Endothelial cell of umbilical vein (primary cell): ENCODE measurements at regions not wholly inside any gene's neighbourhood (a gene's known extent, or its start where the extent isn't known, plus 50 kb on each side); places are given as distances from the start of the nearest gene placed in this dataset. TPM values are rescaled to one million over a fixed set of nuclear protein-coding genes. Genes with fewer than 3 reads are reported as not detected.

Experiments
- BruUV-seq: library from RNA; stranded (reverse); fragments of 400-500 nt; replicated peaks from 2 replicates; lab custom pipeline; 2021; lab: Mats Ljungman, UMichigan
- CTCF ChIA-PET: fragments of 300-600, 350-600 bp; sonication (Branson Sonifier 250); formaldehyde crosslinking; loops from one replicate; lab custom pipeline; 2021; ENCODE audit warnings: antibody characterized with exemption, inconsistent platforms; lab: Charles Lee
- POLR2A ChIA-PET: fragments of 300-600, 350-600 bp; sonication (Branson Sonifier 250); formaldehyde crosslinking; loops from one replicate; lab custom pipeline; 2021; ENCODE audit warnings: antibody characterized with exemption, inconsistent platforms; lab: Charles Lee
- DNase-seq: peaks from one replicate; pipeline ENCODE4 v3.0.0-alpha.2; 2011; ENCODE audit warnings: low read depth, low spot score
- FAIRE-seq: peaks from 2 replicates; lab custom pipeline; 2011; peaks lifted over from hg19 to GRCh38; lab: Jason Lieb, UNC
- H2AFZ ChIP-seq: 2 replicates; pipeline ENCODE4 v1.6.0; 2012; ENCODE audit warnings: low read depth, low read length, control low read depth, inconsistent platforms
- H3K27ac ChIP-seq: 2 replicates; pipeline ENCODE4 v1.5.1; 2011; ENCODE audit warnings: low read depth, mild to moderate bottlenecking, control low read depth, low read length, moderate library complexity; ENCODE audit not compliant: insufficient read depth
- H3K27me3 ChIP-seq, 2 experiments: 2 replicates each; pipeline versions ENCODE4 v1.6.0 to v1.6.1; 2011; ENCODE audit warnings: low read length in 2 of 2, mixed read lengths in 1 of 2; ENCODE audit not compliant: control insufficient read depth in 2 of 2, insufficient read depth in 2 of 2
- H3K36me3 ChIP-seq, 2 experiments: 2 replicates in 1 of 2; 3 replicates in 1 of 2; pipeline ENCODE4 v1.5.1; 2011; ENCODE audit warnings: low read length in 2 of 2, mild to moderate bottlenecking in 1 of 2, moderate library complexity in 1 of 2; ENCODE audit not compliant: control insufficient read depth in 2 of 2, insufficient read depth in 2 of 2; ENCODE audit errors: extremely low read depth in 1 of 2
- H3K4me1 ChIP-seq: 3 replicates; pipeline ENCODE4 v1.5.1; 2011; ENCODE audit warnings: mild to moderate bottlenecking, low read length; ENCODE audit not compliant: control insufficient read depth, insufficient read depth; ENCODE audit errors: extremely low read depth
- H3K4me2 ChIP-seq: 2 replicates; pipeline ENCODE4 v1.6.1; 2011; ENCODE audit warnings: low read length, control low read depth, mixed read lengths; ENCODE audit not compliant: insufficient read depth
- H3K4me3 ChIP-seq, 3 experiments: fragments of 200-600 bp in 1 of 3; sonication (generic), shearing (Covaris generic) in 1 of 3; replicated peaks in 1 of 3; 2 replicates each; pipeline ENCODE4 v1.5.1; 2011 to 2016; ENCODE audit warnings: control low read depth in 3 of 3, low read length in 3 of 3, mild to moderate bottlenecking in 2 of 3, inconsistent platforms in 1 of 3, low read depth in 1 of 3, moderate library complexity in 1 of 3; ENCODE audit not compliant: insufficient read depth in 1 of 3
- H3K79me2 ChIP-seq: 2 replicates; pipeline ENCODE4 v1.6.0; 2012; ENCODE audit warnings: low read length, inconsistent platforms; ENCODE audit not compliant: control insufficient read depth, insufficient read depth
- H3K9ac ChIP-seq: replicated peaks from 2 replicates; pipeline ENCODE3; 2011; ENCODE audit warnings: low read length, control low read depth; ENCODE audit not compliant: insufficient read depth; ENCODE audit errors: extremely low read depth
- H3K9me1 ChIP-seq: replicated peaks from 3 replicates; pipeline ENCODE4 v1.6.0; 2011; ENCODE audit warnings: mild to moderate bottlenecking, low read length; ENCODE audit not compliant: control insufficient read depth, insufficient read depth; ENCODE audit errors: extremely low read depth
- H3K9me3 ChIP-seq: replicated peaks from 2 replicates; pipeline ENCODE4 v1.5.1; 2012; ENCODE audit warnings: low read length, inconsistent platforms; ENCODE audit not compliant: control insufficient read depth, insufficient read depth
- H4K20me1 ChIP-seq: replicated peaks from 2 replicates; pipeline ENCODE3; 2011; ENCODE audit warnings: mild to moderate bottlenecking, low read length; ENCODE audit not compliant: control insufficient read depth, insufficient read depth; ENCODE audit errors: extremely low read depth
- CTCF ChIP-seq, 2 donors: IDR thresholded peaks; 1 replicate in 1 of 2; 2 replicates in 1 of 2; pipeline ENCODE4 v1.5.1; 2011; ENCODE audit warnings: low read length in 2 of 2, mild to moderate bottlenecking in 2 of 2, moderate library complexity in 2 of 2, control low read depth in 1 of 2, inconsistent platforms in 1 of 2, low read depth in 1 of 2; ENCODE audit not compliant: insufficient read depth in 1 of 2; ENCODE audit errors: extremely low read depth in 1 of 2
- EZH2 ChIP-seq: IDR thresholded peaks from 2 replicates; pipeline ENCODE4 v1.6.1; 2012; ENCODE audit warnings: borderline replicate concordance, low read depth, mild to moderate bottlenecking, moderate library complexity, low read length, inconsistent platforms; ENCODE audit not compliant: severe bottlenecking
- FOS ChIP-seq: IDR thresholded peaks from 2 replicates; pipeline ENCODE4 v1.6.1; 2011; ENCODE audit warnings: mild to moderate bottlenecking, low read length, moderate library complexity, borderline replicate concordance; ENCODE audit not compliant: insufficient read depth
- GATA2 ChIP-seq: IDR thresholded peaks from 2 replicates; pipeline ENCODE4 v1.7.0; 2011; ENCODE audit warnings: low read depth, mild to moderate bottlenecking, moderate library complexity, mixed read lengths, low read length; ENCODE audit not compliant: insufficient read length, insufficient read depth
- JUN ChIP-seq: IDR thresholded peaks from 2 replicates; pipeline ENCODE4 v1.6.1; 2011; ENCODE audit warnings: borderline replicate concordance, low read depth; ENCODE audit not compliant: insufficient read length, insufficient read depth
- MAX ChIP-seq: IDR thresholded peaks from 2 replicates; pipeline ENCODE4 v1.6.1; 2011; ENCODE audit not compliant: insufficient read depth, insufficient read length
- MYC ChIP-seq: IDR thresholded peaks from one replicate; pipeline ENCODE4 v1.6.1; 2011; ENCODE audit warnings: mild to moderate bottlenecking, low read depth, low read length
- POLR2A ChIP-seq: IDR thresholded peaks from 2 replicates; pipeline ENCODE4 v1.6.1; 2012; ENCODE audit warnings: low read depth, mild to moderate bottlenecking, control low read depth, low read length
- POLR2AphosphoS5 ChIP-seq: IDR thresholded peaks from 2 replicates; pipeline ENCODE4 v1.6.1; 2012; ENCODE audit warnings: low read depth, mild to moderate bottlenecking, control low read depth, low read length, moderate library complexity; ENCODE audit not compliant: insufficient read depth
- dilution Hi-C: fragments of 300-500 bp; cut with MboI; formaldehyde crosslinking; loops from one replicate; pipeline ENCODE4 v1.15.0; 2019; ENCODE audit warnings: low sequenced_read_pairs; ENCODE audit not compliant: extremely low pct_ligation_motif_present
- intact Hi-C: fragments of 100-400 bp; cut with micrococcal nuclease; formaldehyde crosslinking; loops from one replicate; pipeline ENCODE4 v1.10.0; 2022
- microRNA-seq: library from miRNA; unstranded; fragments of <30 nt; microRNA quantifications from one replicate; pipeline ENCODE4 v1.2.0, GENCODE V29; 2021; ENCODE audit warnings: borderline number of aligned reads, borderline replicate concordance
- small RNA-seq: library from RNA; depleted of rRNA; stranded (forward); fragments of <200 nt; gene quantifications from one replicate; pipeline ENCODE3, GENCODE V24; 2012; ENCODE audit warnings: low replicate concordance, low read depth; ENCODE audit not compliant: insufficient read depth, insufficient read length

- DNase-seq (peak; percentile 99), FAIRE-seq (peak; percentile 93)
- TF ChIP-seq EZH2 = no peak
- peak; percentile 67 for TF ChIP-seq POLR2AphosphoS5
- TF ChIP-seq MAX = no peak
- no peak for TF ChIP-seq JUN
- TF ChIP-seq FOS = peak; percentile 42
- no peak for TF ChIP-seq CTCF (IDR thresholded peaks at IDR 0.05; ENCODE audit: extremely low read depth in 1 of 2, insufficient read depth in 1 of 2, low read depth in 1 of 2, low read length in 2 of 2)
- TF ChIP-seq MYC = no peak
- peak; percentile 70 for TF ChIP-seq GATA2
- no peak for TF ChIP-seq POLR2A
- Histone ChIP-seq H2AFZ (peak overlapping the region; percentile 73), H3K27ac (peak overlapping the region; percentile 72), H4K20me1 (no peaks in the 10 kb centered on the region), H3K79me2 (no peaks in the 10 kb centered on the region), H3K4me1 (peaks cover 35% of the 10 kb centered on the region), H3K9ac (peak overlapping the region; percentile 53), H3K27me3 (peaks cover 7 to 17% of the 10 kb centered on the region in 2 experiments), H3K36me3 (no peaks in the 10 kb centered on the region), H3K4me3 (peak overlapping the region in 1 of 3 experiments; percentile 26), H3K9me3 (no peaks in the 10 kb centered on the region), H3K9me1 (no peaks in the 10 kb centered on the region), H3K4me2 (peak overlapping the region; percentile 79)
- dilution Hi-C loops = no loop called here
- no TSS peak for BruUV-seq
- ChIA-PET POLR2A (no interaction called here), CTCF (interaction anchor here (0.8 to 4.1 kb wide), 7 partner anchors 13 to 92 kb away, joined by 3 to 23 read pairs (median 6); partner anchors contain the start of gene LGALSL)
- intact Hi-C loops = loop anchor here (1.0 to 5.0 kb wide), 10 partner anchors 19 to 473 kb away; partner anchors contain the start of genes AFTPH and PELI1
These were observed 49.8 kb upstream of the LGALSL start for GRCh38 chr2:64404002-64404731.

Small RNA genes lying in the stretch of these regions (microRNA-seq; reads per million reads assigned to microRNA genes)
- gene MIR4433A (not detected), gene MIR4433B (not detected)

Small RNA genes lying in the stretch of these regions (small RNA-seq; reads per million reads assigned to genes)
- gene AC012368.3 = not detected
- gene MIR4433B = not detected
